NOMO-1 treated with dmso at 0.1 percent for 144 hours (cell line): ENCODE measurements at regions not wholly inside any gene's neighbourhood (a gene's known extent, or its start where the extent isn't known, plus 50 kb on each side); places are given as distances from the start of the nearest gene placed in this dataset.

Experiments used
- DNase-seq: peaks from one replicate; lab custom pipeline; 2025; ENCODE audit not compliant: unreplicated experiment; lab: John Stamatoyannopoulos, UW

DNA sequence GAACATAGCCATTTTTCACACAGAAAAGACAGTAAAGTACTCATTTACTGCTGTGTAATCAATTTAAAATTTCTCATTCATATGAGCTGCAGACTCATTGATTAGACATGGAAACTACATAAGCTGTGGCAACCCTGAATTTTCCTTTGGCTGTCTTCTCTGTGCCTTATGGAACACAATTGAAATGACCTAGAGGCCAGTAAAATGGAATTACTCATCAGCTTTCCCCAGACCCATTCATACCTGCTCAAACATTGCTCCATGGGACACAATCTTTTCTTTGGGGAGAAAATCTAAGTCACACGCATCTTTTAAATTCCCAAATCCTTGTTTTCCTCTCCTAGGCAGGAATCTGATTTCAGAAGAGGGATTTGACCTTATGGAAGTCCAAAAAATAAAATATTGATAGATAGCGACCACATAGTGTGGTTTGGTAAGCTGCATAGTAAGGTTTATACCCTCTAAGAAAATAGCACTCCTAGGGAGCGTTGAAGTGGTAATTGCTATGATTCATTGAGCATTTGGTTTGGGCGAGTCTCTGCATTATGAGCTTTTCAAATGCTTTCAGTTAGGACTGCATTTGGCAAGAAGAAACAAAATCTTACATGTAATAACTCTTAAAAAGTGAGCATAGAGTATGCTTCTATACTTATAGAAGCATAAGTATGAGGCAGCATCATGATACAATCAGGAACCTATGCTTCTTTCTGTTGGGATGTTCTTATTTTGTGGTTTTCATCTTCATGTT lies 243.4 kb upstream of the GADL1 start:
- DNase-seq = no peak

DNA sequence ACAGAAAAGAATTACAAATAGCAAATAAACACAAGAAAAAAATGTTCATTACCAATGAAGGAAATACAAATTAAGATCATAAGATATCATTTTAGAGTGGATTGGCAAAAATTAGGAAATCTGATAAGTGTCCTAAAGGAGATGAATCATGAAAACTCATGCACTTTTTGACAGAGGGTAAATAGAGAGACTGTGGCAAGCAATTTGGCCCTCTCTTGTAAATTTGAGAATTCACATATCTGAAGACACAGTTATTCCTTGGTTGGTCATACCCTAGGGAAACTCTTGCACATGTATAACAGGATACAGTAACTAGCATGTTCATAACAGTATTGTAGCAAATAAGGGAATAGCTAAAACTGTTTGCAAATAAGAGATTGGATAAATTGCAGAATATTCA lies 246.0 kb upstream of the GADL1 start:
- DNase-seq = no peak

DNA sequence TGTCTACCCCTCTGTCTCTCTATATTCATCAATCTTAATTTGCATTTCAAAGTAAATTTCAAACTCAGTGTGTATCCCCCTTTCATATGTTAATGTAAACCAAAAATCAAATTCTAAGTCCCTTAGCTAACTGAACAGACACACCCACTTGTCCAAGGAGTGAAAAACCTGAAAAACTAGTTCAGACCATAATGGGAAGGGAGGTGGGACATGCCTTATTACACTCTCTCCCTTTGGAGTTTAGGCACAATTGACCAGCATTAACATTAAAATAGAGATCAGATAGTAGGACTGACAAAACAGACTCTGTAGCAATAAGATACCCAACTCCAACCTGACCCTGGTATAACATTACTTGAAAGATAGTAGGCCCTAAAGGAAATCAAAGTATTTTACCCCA lies 247.7 kb upstream of the GADL1 start:
- no peak for DNase-seq

DNA sequence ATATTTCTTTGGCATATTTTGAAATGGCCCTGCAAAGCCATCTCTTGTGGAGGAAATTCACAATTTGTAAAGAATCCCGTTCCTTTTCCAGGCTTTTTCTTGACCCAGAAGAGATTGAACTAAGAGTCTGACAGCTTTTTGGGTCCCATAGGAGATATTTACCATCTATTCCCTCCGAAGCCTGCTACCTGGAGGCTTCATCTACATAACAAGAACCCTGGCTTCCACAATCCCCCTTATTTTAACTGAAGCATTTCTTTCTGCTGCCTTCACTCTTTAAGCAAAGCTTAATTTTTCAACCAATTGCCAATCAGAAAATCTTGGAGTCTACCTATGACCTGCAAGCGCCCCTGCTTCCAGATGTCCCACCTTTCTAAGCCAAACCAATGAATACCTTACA lies 248.1 kb upstream of the GADL1 start:
- DNase-seq = no peak

DNA sequence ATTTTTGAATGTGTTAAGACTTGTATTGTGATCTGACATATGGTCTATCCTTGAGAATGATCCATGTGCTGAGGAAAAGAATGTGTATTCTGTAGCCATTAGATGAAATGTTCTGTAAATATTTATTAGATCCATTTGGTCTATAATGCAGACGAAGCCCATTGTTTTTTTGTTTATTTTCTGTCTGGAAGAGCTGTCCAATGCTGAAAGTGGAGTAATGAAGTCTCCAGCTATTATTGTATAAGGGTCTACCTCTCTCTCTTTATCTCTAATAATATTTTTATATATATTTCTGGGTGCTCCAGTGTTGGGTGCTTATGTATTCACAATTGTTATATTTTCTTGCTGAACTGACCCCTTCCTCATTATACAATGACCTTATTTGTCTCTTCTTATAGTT lies 250.6 kb upstream of the GADL1 start:
- DNase-seq = no peak

DNA sequence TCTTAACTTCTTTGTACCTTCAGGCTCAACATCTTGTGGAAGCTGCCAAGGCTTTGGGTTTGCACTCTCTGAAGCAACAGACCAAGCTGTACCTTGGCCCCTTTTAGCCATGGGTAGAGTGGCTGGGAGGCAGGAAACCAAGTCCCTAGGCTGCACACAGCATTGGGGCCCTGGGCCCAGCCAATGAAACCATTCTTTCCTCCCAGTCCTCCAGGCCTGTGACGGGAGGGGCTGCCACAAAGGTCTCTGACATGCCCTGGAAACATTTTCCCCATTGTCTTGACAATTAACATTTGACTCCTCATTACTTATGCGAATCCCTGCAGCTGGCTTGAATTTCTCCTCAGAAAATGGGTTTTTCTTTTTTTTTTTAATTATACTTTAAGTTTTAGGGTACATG lies 253.1 kb upstream of the GADL1 start:
- no peak for DNase-seq

DNA sequence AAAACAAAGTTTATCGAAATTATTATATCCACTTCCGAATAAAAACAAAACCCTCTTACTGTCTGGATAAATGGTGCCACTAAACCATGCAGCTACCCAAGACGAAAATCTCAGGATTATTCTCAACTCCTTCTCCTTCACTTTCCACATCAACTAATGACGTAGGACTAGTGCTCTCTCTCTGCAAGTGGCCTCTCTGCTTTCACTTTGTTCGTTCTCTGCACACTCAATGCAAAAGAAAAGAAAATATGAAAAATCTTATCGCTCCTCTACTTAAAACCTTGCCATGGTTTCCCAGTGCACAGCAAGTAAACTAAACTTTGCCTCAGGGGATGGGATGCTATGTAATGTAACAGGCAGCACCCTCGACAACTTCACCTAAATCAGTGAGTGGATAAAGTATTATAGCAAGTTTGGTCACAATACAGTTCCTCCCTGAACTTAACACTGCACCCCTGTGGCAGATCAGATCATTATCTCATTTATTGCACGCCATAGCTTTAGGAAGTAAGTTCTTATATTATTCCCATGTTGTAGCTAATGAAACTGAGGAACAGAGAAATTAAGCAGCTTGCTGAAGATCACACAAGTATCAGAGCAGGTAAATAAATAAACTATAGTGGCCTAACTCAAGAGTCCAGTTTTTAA lies 262.7 kb upstream of the GADL1 start:
- no peak for DNase-seq

DNA sequence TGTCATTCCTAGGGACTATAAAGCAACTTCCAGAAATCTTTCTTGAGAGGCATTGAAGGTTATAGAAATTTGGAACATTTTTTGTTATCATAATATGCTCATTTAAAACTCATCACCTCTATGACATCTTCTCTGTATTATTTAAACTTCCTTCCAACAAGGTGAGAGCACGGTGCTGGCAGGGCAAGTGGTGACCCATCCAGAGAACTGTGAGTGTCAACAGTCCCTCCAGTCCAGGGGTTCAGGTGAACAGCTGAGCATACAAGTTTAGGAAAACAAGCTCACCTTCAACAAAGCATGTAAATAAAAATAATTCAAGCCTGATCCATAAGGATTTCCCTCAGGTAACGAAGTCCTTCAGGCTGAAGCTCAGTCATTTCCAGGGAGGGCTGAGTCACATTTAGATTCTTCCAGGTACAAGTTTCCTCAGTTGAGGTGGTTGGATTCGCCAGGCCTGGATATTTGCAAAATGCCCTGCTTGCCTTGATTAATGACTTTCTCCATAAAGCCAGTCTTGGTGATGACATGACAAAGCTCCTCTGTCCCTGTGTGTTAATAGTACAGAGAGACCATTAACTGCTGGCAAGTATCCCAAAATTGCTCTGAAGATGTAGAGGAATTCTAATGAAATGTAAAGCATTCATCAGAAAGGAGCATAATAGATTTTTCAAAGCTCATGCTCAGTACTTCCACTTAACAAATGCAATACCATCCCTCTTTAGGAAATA lies 263.6 kb upstream of the GADL1 start:
- no peak for DNase-seq

DNA sequence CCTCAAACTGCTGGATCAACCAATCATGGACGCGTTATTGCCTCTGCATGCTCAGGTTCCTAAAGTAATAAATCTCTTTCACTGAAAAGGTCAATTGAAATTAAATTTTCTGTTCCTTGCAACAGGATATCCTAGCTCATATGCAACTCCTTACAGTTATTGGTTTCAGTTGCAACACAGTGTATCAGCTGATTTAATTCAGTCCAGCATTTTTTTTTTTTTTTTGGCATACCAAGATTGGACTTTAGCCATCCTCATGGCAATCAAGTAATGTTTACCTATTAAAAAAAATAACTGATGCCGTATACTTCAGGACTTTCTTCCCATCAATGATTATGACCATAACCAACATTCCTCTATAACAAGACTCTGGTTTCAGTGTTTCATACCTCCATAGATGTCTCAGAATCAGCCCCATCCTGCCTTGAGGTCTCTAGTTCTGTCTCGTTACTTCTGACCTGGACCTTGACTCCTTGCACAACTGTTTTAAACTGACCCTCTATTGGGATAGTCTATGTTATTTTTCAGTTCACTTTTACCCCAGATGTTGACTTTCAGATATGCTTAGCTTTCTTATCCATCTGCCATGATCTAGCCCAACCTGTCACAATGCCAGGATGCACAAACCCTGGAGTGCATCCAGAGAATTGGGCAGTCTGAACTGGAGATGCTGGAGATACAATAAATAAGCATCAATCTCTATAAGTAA lies 265.0 kb upstream of the GADL1 start:
- no peak for DNase-seq

DNA sequence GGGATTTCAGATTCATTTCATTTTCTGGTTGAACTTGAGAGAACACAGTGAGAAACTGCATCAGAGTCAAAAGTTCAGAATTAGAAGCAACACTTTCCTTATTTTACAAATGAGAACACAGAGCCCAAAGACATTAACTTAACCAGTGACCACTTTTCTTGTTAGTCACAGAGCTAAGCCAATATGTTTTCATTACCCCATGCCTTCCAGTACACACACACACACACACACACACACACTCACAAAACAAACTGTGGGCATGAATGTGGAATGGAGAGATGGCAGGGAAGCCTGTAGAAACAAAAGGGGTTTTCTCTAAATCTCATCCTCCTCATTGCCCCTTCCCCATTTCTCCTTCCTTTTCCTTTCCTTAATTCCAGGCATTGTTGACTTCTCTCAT lies 267.4 kb upstream of the GADL1 start:
- no peak for DNase-seq

DNA sequence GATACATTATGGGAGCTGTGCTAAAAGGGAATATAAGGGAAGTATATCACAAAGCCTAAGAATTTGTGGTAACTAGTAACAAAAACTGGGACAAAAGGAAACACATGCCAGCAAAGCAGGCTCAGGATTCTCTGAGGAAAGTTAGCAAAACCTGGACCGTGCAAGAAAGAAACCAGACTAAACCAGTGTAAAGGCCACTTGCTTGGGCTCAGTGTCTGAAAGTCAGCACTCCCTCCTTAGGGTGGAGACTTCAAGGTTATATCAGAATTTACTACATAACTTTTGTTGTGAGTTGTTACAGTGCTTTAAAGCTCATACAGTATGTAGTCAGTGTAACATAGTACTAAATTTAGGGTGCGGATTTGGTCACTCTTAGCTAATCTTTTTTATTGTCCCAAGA lies 269.9 kb upstream of the GADL1 start:
- no peak for DNase-seq

DNA sequence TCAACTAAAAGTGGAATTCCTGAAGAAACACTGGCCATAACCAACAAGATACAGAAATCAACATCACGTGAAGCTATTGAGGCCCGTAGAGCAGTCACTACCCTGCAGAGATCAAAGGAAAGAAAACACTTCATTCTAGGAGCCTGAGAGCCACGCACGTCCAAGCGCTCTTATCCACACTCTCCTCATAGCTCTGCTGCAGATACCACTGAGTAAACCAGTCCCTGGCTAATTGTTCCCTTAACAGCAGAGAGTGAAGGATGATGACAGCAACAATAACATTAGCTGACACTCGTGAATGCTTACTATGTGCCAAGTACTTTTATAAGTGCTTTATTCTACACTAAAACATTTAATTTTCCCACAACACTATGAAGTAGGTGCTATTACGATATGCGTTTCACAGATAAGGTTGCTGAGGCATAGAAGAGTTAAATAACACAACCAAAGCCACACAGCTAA lies 271.0 kb upstream of the GADL1 start:
- no peak for DNase-seq

DNA sequence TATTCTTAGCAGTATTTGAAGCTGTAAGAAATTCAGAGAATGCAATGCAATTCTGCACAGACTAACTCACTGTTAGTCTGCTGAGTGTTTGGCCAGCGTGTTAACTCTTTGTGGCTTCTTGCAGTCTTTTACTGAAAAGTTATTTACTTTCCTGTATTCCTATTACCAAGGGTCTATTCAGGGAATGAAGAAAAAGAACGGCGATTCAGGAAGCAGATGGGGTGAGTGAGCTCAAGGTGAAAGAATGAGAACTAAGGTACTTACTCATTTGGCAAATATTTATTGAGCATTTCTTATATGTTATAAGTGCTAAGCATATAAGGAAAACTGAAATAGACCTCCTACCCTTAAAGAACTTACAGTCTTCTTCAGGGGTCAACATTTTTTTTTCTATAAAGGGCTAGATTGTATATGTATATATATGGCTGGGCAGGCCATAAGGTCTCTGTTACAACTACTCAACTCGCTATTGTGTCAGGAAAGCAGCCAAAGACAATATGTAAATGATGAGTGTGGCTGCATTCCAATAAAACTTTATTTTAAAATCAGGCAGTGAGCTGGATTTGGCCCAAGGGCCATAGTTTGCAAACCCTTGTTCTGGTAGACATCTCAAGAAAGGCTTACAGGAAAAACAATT lies 271.9 kb upstream of the GADL1 start:
- no peak for DNase-seq

DNA sequence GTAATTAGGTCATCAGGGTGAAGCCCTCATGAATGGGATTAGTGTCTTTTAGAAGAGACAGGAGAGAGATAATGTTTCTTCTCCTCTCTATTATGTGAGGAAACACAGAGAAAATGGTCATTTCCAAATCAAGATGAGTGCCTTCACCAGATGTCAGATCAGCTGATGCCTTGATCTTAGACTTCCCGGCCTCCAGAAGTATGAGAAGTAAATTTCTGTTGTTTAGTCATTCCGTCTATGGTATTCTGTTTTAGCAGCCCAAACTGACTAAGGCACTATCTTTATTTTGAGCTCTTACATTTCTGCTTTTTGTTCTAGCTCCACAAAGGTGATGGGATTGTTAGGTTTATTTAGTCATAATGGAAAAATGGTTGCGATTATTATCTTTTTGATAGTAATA lies 273.2 kb upstream of the GADL1 start:
- no peak for DNase-seq

DNA sequence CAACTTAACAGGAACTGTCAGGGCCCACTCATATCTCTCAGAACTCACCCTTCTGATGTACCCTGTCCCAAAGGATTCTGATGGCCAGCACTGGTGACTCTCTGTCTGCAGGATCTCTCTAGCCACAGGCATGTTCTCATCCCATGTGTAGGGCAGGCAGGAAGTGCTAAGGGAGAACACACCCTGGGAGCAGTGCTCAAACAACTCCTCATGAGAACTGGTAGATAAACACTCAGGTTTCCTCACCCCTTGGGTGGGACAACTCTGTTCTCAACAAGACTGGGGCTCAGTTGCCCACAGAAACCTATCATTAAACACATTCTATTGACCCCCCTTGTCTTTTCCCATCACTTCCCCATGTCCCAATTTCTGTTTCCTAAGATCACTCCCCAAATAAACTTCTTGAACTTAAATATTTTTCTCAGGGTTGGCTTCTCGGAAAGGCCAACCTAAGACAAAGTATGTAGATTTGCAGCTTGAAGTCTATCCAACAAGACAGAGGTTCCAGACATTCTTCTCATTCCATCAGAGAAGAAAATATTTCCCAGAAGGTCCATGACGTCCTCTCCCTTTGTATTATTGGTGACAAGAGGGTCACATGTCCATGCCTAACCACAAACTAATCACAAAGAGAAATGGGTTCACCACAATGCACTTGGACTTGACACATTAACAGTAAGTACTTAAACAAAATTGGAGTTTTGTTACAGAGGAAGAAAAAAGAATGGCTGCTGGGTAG lies 276.6 kb upstream of the GADL1 start:
- DNase-seq = no peak

DNA sequence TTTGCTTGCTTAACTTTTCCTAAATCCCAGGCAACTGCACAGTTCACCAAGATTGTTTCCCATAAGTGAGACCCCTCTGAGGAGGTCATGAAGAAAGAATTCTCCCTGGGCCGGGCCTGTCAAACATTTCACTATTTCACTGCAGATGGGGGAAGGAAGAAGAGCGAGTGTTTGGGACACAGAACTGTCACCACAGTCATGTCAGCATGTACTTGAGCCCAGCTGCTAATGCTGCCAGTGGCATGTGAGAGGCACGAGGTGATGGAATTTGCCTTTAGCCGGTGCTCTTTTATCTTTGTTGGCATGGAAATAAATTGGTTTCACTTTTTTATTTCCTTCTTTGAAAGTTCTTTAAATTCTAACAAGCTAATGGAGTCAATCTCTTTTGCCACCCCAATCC lies 277.9 kb upstream of the GADL1 start:
- DNase-seq = no peak

DNA sequence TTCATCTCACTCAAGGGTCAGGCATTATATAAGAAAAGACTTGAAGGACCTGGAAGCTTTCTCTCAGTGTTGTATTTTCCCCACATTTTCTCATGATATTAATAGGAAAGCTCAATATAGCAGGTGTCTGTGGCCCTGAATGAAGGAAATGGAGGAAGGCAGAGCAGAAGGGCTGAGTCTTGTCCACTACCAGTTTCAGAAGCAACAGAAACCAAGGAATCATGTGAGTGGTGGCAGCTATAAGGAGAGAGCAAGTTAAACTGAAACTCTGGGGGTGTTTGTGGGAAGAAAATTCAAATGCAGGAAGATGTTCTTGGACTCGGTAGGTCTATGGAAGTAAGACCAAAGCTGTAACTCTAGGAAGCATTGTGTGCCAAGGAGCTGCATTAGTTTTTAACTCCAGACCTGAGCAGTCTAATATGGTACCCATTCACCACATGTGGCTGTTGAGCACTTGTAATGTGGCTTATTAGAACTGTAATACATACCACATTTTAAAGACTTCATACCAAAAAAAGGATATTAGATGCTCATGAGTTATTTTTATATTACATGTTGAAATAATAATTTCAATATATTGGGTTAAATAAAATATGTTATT lies 278.8 kb upstream of the GADL1 start:
- no peak for DNase-seq

DNA sequence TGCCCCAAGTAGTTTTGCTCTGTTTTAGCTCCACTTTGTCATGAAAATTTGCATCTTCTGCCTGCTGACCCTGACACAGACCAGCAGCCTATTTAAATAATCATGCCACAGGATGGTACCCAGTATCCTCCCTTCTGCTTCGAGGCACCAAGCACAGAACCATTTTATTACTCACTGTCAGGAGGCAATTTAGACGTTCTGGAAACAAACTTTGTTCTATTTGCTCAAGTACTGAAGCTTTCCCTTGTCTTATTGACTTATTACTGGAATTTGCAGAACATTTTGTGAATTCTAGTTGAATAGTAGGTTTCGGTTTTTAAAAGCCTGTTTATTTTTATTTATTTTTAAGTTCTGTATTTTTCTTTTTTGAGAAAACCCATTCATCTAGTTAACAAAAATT lies 279.6 kb upstream of the GADL1 start:
- DNase-seq = no peak

DNA sequence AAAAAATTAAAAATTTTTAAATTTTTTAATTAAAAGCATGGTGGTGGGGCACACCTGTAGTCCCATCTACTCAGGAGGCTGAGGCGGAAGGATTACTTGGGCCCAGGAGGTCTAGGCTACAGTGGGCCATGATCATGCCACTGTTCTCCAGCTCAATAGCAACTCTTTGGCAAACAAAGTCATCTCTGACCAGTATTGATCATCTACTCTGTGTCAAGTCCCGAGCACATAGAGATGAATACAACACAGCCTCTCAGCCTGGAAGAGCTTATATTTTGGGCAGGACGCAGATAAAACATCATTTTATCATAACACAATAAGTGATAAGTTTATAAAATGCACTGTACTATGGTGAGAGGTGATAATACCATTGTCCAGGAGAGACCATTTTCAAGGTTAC lies 281.6 kb upstream of the GADL1 start:
- no peak for DNase-seq

DNA sequence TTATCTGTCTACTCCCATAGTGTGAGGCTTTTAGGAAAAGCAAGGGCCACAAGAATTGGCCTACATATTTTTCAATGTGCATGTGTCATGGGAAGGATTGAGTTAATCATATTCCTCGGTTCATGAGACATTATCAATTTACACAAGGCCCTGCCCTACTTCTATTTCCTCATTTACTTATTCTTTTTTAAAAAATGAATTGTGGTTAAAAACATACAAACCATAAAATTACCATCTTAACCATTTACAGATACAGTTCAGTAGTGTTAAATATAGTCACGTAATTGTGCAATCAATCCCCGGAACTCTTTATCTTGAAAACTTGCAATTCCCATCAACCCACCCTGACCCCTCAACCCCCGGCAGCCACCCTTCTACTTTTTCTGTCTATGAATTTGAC lies 284.0 kb upstream of the GADL1 start:
- peak; percentile 3 for DNase-seq
